GM12892 (cell line): ENCODE measurements at regions not wholly inside any gene's neighbourhood (a gene's known extent, or its start where the extent isn't known, plus 50 kb on each side); places are given as distances from the start of the nearest gene placed in this dataset.

Experiments
- POLR2A ChIP-seq: IDR thresholded peaks from 2 replicates; pipeline ENCODE4 v1.6.1; 2011; ENCODE audit warnings: low read depth, low read length, control low read depth
- POLR2AphosphoS5 ChIP-seq: IDR thresholded peaks from 2 replicates; pipeline ENCODE4 v1.6.1; 2011; ENCODE audit warnings: low read depth, low read length, control low read depth

DNA sequence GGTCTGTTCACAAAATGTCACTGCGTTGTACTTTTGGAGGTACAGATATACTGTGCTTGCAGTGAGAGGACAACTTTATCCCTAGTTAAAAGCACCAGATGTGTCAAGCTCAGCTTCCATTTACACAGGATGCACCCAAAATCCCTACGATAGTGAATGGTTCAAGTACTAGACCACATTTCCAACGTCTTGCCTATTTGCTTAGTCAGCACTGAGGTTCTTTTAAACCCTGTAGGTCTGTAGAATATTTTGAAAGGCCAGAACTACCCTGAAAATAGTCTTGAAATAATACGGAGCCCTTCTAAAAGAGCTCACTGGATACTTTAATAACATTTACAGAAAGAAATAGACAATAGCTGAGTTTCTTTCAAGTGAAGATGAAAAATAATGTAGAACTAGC, 466.1 kb downstream of the FUT8 start:
- TF ChIP-seq POLR2AphosphoS5 (no peak), POLR2A (no peak)
